ENCODE measurements at regions not wholly inside any gene's neighbourhood (a gene's known extent, or its start where the extent isn't known, plus 50 kb on each side); places are given as distances from the start of the nearest gene placed in this dataset.

- no peak for DNase-seq (ENCODE audit: low read depth, low spot score)
- in situ Hi-C loops (cut with HindIII; ENCODE audit: low pct_unique_long_range_greater_than_20kb, low sequenced_read_pairs) = no loop called here
Observed at GRCh38 chr10:113337142-113337541, 215.7 kb upstream of the HABP2 start.

GRCh38 chr10:113339121-113339520 lies 213.7 kb upstream of the HABP2 start:
- no peak for DNase-seq (ENCODE audit: low read depth, low spot score)
- in situ Hi-C loops (cut with HindIII; ENCODE audit: low pct_unique_long_range_greater_than_20kb, low sequenced_read_pairs) = no loop called here

- no peak for DNase-seq (ENCODE audit: low read depth, low spot score)
- in situ Hi-C loops (cut with HindIII; ENCODE audit: low pct_unique_long_range_greater_than_20kb, low sequenced_read_pairs) = no loop called here
Observed at GRCh38 chr10:113340282-113340681, 212.6 kb upstream of the HABP2 start.

- DNase-seq (ENCODE audit: low read depth, low spot score) = no peak
- in situ Hi-C loops (cut with HindIII; ENCODE audit: low pct_unique_long_range_greater_than_20kb, low sequenced_read_pairs) = no loop called here
Observed at GRCh38 chr10:113341138-113341537, 211.7 kb upstream of the HABP2 start.

- in situ Hi-C loops (cut with HindIII; ENCODE audit: low pct_unique_long_range_greater_than_20kb, low sequenced_read_pairs) = no loop called here
- DNase-seq (ENCODE audit: low read depth, low spot score) = no peak
Observed at GRCh38 chr10:113345826-113346624, 206.8 kb upstream of the HABP2 start.

- in situ Hi-C loops (cut with HindIII; ENCODE audit: low pct_unique_long_range_greater_than_20kb, low sequenced_read_pairs) = no loop called here
- no peak for DNase-seq (ENCODE audit: low read depth, low spot score)
Observed at GRCh38 chr10:113347508-113347907, 205.3 kb upstream of the HABP2 start.

GRCh38 chr10:113348694-113349093 lies 204.2 kb upstream of the HABP2 start:
- no peak for DNase-seq (ENCODE audit: low read depth, low spot score)
- in situ Hi-C loops (cut with HindIII; ENCODE audit: low pct_unique_long_range_greater_than_20kb, low sequenced_read_pairs) = no loop called here

- no peak for DNase-seq (ENCODE audit: low read depth, low spot score)
- in situ Hi-C loops (cut with HindIII; ENCODE audit: low pct_unique_long_range_greater_than_20kb, low sequenced_read_pairs) = no loop called here
Observed at GRCh38 chr10:113350311-113351040, 202.4 kb upstream of the HABP2 start.

- DNase-seq (ENCODE audit: low read depth, low spot score) = no peak
- in situ Hi-C loops (cut with HindIII; ENCODE audit: low pct_unique_long_range_greater_than_20kb, low sequenced_read_pairs) = no loop called here
Observed at GRCh38 chr10:113354711-113355110, 198.1 kb upstream of the HABP2 start.

- in situ Hi-C loops (cut with HindIII; ENCODE audit: low pct_unique_long_range_greater_than_20kb, low sequenced_read_pairs) = no loop called here
- no peak for DNase-seq (ENCODE audit: low read depth, low spot score)
Observed at GRCh38 chr10:113356794-113357680, 195.8 kb upstream of the HABP2 start.

GRCh38 chr10:113357681-113358300 lies 195.1 kb upstream of the HABP2 start:
- DNase-seq (ENCODE audit: low read depth, low spot score) = no peak
- in situ Hi-C loops (cut with HindIII; ENCODE audit: low pct_unique_long_range_greater_than_20kb, low sequenced_read_pairs) = no loop called here

GRCh38 chr10:113359655-113360054 lies 193.2 kb upstream of the HABP2 start:
- in situ Hi-C loops (cut with HindIII; ENCODE audit: low pct_unique_long_range_greater_than_20kb, low sequenced_read_pairs) = no loop called here
- DNase-seq (ENCODE audit: low read depth, low spot score) = no peak

- DNase-seq (ENCODE audit: low read depth, low spot score) = peak; percentile 16
- in situ Hi-C loops (cut with HindIII; ENCODE audit: low pct_unique_long_range_greater_than_20kb, low sequenced_read_pairs) = no loop called here
Observed at GRCh38 chr10:113360870-113361269, 192.0 kb upstream of the HABP2 start.

GRCh38 chr10:113362645-113363091 lies 190.2 kb upstream of the HABP2 start:
- DNase-seq (ENCODE audit: low read depth, low spot score) = peak; percentile 40
- in situ Hi-C loops (cut with HindIII; ENCODE audit: low pct_unique_long_range_greater_than_20kb, low sequenced_read_pairs) = no loop called here

- no peak for DNase-seq (ENCODE audit: low read depth, low spot score)
- in situ Hi-C loops (cut with HindIII; ENCODE audit: low pct_unique_long_range_greater_than_20kb, low sequenced_read_pairs) = no loop called here
Observed at GRCh38 chr10:113364227-113364626, 188.6 kb upstream of the HABP2 start.

GRCh38 chr10:113368666-113369364 lies 184.0 kb upstream of the HABP2 start:
- in situ Hi-C loops (cut with HindIII; ENCODE audit: low pct_unique_long_range_greater_than_20kb, low sequenced_read_pairs) = no loop called here
- no peak for DNase-seq (ENCODE audit: low read depth, low spot score)

- in situ Hi-C loops (cut with HindIII; ENCODE audit: low pct_unique_long_range_greater_than_20kb, low sequenced_read_pairs) = no loop called here
- no peak for DNase-seq (ENCODE audit: low read depth, low spot score)
Observed at GRCh38 chr10:113369365-113369694, 183.5 kb upstream of the HABP2 start.
